8988T (cell line): ENCODE measurements at regions not wholly inside any gene's neighbourhood (a gene's known extent, or its start where the extent isn't known, plus 50 kb on each side); places are given as distances from the start of the nearest gene placed in this dataset.
"Not testable (repeated sequence)": the region's sequence is repeated elsewhere in the genome, so short reads cannot be mapped to it uniquely, and the experiment has no call there.

Experiments
- DNase-seq: peaks from one replicate; pipeline ENCODE4 v3.0.0; 2011

GRCh38 chr3:6060251-6060650 is 800.7 kb upstream of the GRM7 start:
- no peak for DNase-seq

- no peak for DNase-seq
These were observed 798.4 kb upstream of the GRM7 start for GRCh38 chr3:6062261-6063187.

GRCh38 chr3:6066397-6066796 is 794.5 kb upstream of the GRM7 start:
- no peak for DNase-seq

- DNase-seq = not testable (repeated sequence)
These were observed 793.9 kb upstream of the GRM7 start for GRCh38 chr3:6066868-6067578.

GRCh38 chr3:6074952-6075351 is 786.0 kb upstream of the GRM7 start:
- no peak for DNase-seq

GRCh38 chr3:6078436-6078835 is 782.5 kb upstream of the GRM7 start:
- DNase-seq = no peak

GRCh38 chr3:6079011-6079410 is 781.9 kb upstream of the GRM7 start:
- DNase-seq = no peak

GRCh38 chr3:6079561-6080179 is 781.2 kb upstream of the GRM7 start:
- DNase-seq = no peak

GRCh38 chr3:6088433-6088832 is 772.5 kb upstream of the GRM7 start:
- DNase-seq = no peak

GRCh38 chr3:6089780-6090179 is 771.1 kb upstream of the GRM7 start:
- DNase-seq = no peak

- no peak for DNase-seq
These were observed 769.7 kb upstream of the GRM7 start for GRCh38 chr3:6091262-6091661.

GRCh38 chr3:6095006-6095405 is 765.9 kb upstream of the GRM7 start:
- DNase-seq = no peak

GRCh38 chr3:6097021-6097420 is 763.9 kb upstream of the GRM7 start:
- no peak for DNase-seq

- DNase-seq = no peak
These were observed 763.4 kb upstream of the GRM7 start for GRCh38 chr3:6097556-6097955.

GRCh38 chr3:6098516-6099157 is 762.3 kb upstream of the GRM7 start:
- no peak for DNase-seq

GRCh38 chr3:6099458-6100075 is 761.3 kb upstream of the GRM7 start:
- no peak for DNase-seq

- no peak for DNase-seq
These were observed 755.7 kb upstream of the GRM7 start for GRCh38 chr3:6105187-6105586.

- no peak for DNase-seq
These were observed 752.0 kb upstream of the GRM7 start for GRCh38 chr3:6108957-6109356.

GRCh38 chr3:6110451-6110850 is 750.5 kb upstream of the GRM7 start:
- DNase-seq = no peak

- no peak for DNase-seq
These were observed 748.4 kb upstream of the GRM7 start for GRCh38 chr3:6112546-6112945.

GRCh38 chr3:6113338-6113737 is 747.6 kb upstream of the GRM7 start:
- no peak for DNase-seq

GRCh38 chr3:6119367-6119766 is 741.5 kb upstream of the GRM7 start:
- DNase-seq = no peak

- no peak for DNase-seq
These were observed 740.1 kb upstream of the GRM7 start for GRCh38 chr3:6120786-6121185.
